Trophoblast cell (in vitro differentiated cells and primary cell): ENCODE measurements at regions not wholly inside any gene's neighbourhood (a gene's known extent, or its start where the extent isn't known, plus 50 kb on each side); places are given as distances from the start of the nearest gene placed in this dataset.

Experiments used
- DNase-seq, 2 donors: peaks; one replicate each; pipeline ENCODE4 v3.0.0-alpha.2; 2016
- H2AFZ ChIP-seq: 2 replicates; pipeline ENCODE4 v1.6.1; 2013; ENCODE audit warnings: low read length, moderate library complexity, mild to moderate bottlenecking; ENCODE audit not compliant: insufficient read depth, poor library complexity
- H2AK5ac ChIP-seq: 2 replicates; pipeline ENCODE4 v1.6.1; 2013; ENCODE audit warnings: mild to moderate bottlenecking, low read length
- H2BK120ac ChIP-seq: 2 replicates; pipeline ENCODE4 v1.6.1; 2013; ENCODE audit warnings: low read length, mild to moderate bottlenecking, moderate library complexity; ENCODE audit not compliant: insufficient read depth, poor library complexity
- H2BK12ac ChIP-seq: 2 replicates; pipeline ENCODE4 v1.6.1; 2013; ENCODE audit warnings: mild to moderate bottlenecking, low read length, moderate library complexity
- H2BK5ac ChIP-seq: 2 replicates; pipeline ENCODE4 v1.6.1; 2013; ENCODE audit warnings: low read length, low read depth, moderate library complexity, mild to moderate bottlenecking; ENCODE audit not compliant: poor library complexity
- H3K14ac ChIP-seq: 2 replicates; pipeline ENCODE4 v1.6.1; 2013; ENCODE audit warnings: mild to moderate bottlenecking, low read length
- H3K18ac ChIP-seq: 2 replicates; pipeline ENCODE4 v1.6.1; 2013; ENCODE audit warnings: mild to moderate bottlenecking, low read length
- H3K23ac ChIP-seq: 2 replicates; pipeline ENCODE4 v1.6.1; 2013; ENCODE audit warnings: low read length
- H3K27ac ChIP-seq: 2 replicates; pipeline ENCODE4 v1.5.1; 2013; ENCODE audit warnings: low read depth, mild to moderate bottlenecking, inconsistent platforms, low read length, moderate library complexity
- H3K27me3 ChIP-seq: 2 replicates; pipeline ENCODE4 v1.6.1; 2013; ENCODE audit warnings: inconsistent platforms, mild to moderate bottlenecking, low read length, moderate library complexity; ENCODE audit not compliant: insufficient read depth
- H3K36me3 ChIP-seq, 2 experiments: 1 replicate in 1 of 2; 2 replicates in 1 of 2; pipeline ENCODE4 v1.6.1; 2013; ENCODE audit warnings: low read length in 2 of 2, mild to moderate bottlenecking in 2 of 2, moderate library complexity in 1 of 2; ENCODE audit not compliant: insufficient read depth in 2 of 2, control insufficient read depth in 1 of 2
- H3K4ac ChIP-seq: 2 replicates; pipeline ENCODE4 v1.6.1; 2013; ENCODE audit warnings: low read depth, mild to moderate bottlenecking, low read length, moderate library complexity
- H3K4me1 ChIP-seq, 2 experiments: 1 replicate in 1 of 2; 2 replicates in 1 of 2; pipeline ENCODE4 v1.6.1; 2013; ENCODE audit warnings: low read length in 2 of 2, mild to moderate bottlenecking in 2 of 2, moderate library complexity in 1 of 2; ENCODE audit not compliant: insufficient read depth in 2 of 2, control insufficient read depth in 1 of 2
- H3K4me2 ChIP-seq: 2 replicates; pipeline ENCODE4 v1.6.1; 2013; ENCODE audit warnings: inconsistent platforms, mild to moderate bottlenecking, low read length, moderate library complexity
- H3K4me3 ChIP-seq: 2 replicates; pipeline ENCODE4 v1.5.1; 2013; ENCODE audit warnings: mild to moderate bottlenecking, low read depth, low read length, inconsistent platforms
- H3K79me1 ChIP-seq: one replicate; pipeline ENCODE4 v1.6.1; 2013; ENCODE audit warnings: low read length
- H3K79me2 ChIP-seq: 2 replicates; pipeline ENCODE4 v1.6.1; 2013; ENCODE audit warnings: low read length, mild to moderate bottlenecking; ENCODE audit not compliant: control insufficient read depth, insufficient read depth, poor library complexity
- H3K9ac ChIP-seq: 2 replicates; pipeline ENCODE4 v1.6.1; 2013; ENCODE audit warnings: mild to moderate bottlenecking, low read length
- H3K9me3 ChIP-seq: 2 replicates; pipeline ENCODE4 v1.6.1; 2013; ENCODE audit warnings: low read depth, mild to moderate bottlenecking, control low read depth, inconsistent platforms, low read length; ENCODE audit not compliant: insufficient read depth
- H4K12ac ChIP-seq: 2 replicates; pipeline ENCODE4 v1.6.1; 2013; ENCODE audit warnings: low read depth, mild to moderate bottlenecking, low read length, moderate library complexity
- H4K8ac ChIP-seq: 2 replicates; pipeline ENCODE4 v1.6.1; 2013; ENCODE audit warnings: low read depth, mild to moderate bottlenecking, low read length, moderate library complexity
- H4K91ac ChIP-seq: one replicate; pipeline ENCODE4 v1.6.1; 2013; ENCODE audit warnings: low read depth, mild to moderate bottlenecking, low read length, moderate library complexity
- WGBS: extraction: QIAGEN DNeasy Blood & Tissue Kit; methylation state at CpG from one replicate; pipeline ENCODE4 v1.1.7; 2013; ENCODE audit warnings: missing lambda C conversion rate; ENCODE audit not compliant: insufficient read length, insufficient coverage; ENCODE audit errors: extremely low coverage; 5-methylcytosine and 5-hydroxymethylcytosine counted together

- Histone ChIP-seq H4K8ac (no peak overlapping the region), H2AFZ (no peak overlapping the region), H3K14ac (no peak overlapping the region), H3K18ac (no peak overlapping the region), H3K79me1 (no peaks in the 10 kb centered on the region), H3K27ac (no peak overlapping the region), H3K4me1 (no peaks in the 10 kb centered on the region), H3K27me3 (no peaks in the 10 kb centered on the region), H3K9ac (no peak overlapping the region), H3K36me3 (no peaks in the 10 kb centered on the region), H2BK12ac (no peak overlapping the region), H3K4ac (no peak overlapping the region), H2BK120ac (no peak overlapping the region), H2AK5ac (no peak overlapping the region), H3K23ac (no peak overlapping the region), H4K12ac (no peak overlapping the region), H3K4me2 (no peak overlapping the region), H4K91ac (no peak overlapping the region), H3K9me3 (peaks cover 3% of the 10 kb centered on the region), H3K4me3 (no peak overlapping the region), H3K79me2 (no peaks in the 10 kb centered on the region), H2BK5ac (no peak overlapping the region)
- DNase-seq = no peak
- no CpG with 5 or more reads among the region's 7 CpGs for WGBS
Observed at GRCh38 chr10:2456834-2457233, 610.5 kb upstream of the PFKP start.

GRCh38 chr10:2445370-2445769 lies 622.0 kb upstream of the PFKP start:
- WGBS = no CpG with 5 or more reads among the region's 10 CpGs
- no peak overlapping the region for H3K23ac ChIP-seq
- no peak overlapping the region for H4K91ac ChIP-seq
- H2BK12ac ChIP-seq = no peak overlapping the region
- H2AK5ac ChIP-seq = no peak overlapping the region
- H2BK120ac ChIP-seq = no peak overlapping the region
- H3K27ac ChIP-seq = no peak overlapping the region
- no peak overlapping the region for H3K4me3 ChIP-seq
- no peak overlapping the region for H3K4me2 ChIP-seq
- peaks cover 2% of the 10 kb centered on the region for H3K9me3 ChIP-seq
- no peak overlapping the region for H2BK5ac ChIP-seq
- no peak overlapping the region for H3K9ac ChIP-seq
- no peak for DNase-seq
- H3K4ac ChIP-seq = no peak overlapping the region
- H4K12ac ChIP-seq = no peak overlapping the region
- no peaks in the 10 kb centered on the region for H3K79me2 ChIP-seq
- H3K27me3 ChIP-seq = no peaks in the 10 kb centered on the region
- no peak overlapping the region for H3K14ac ChIP-seq
- no peak overlapping the region for H2AFZ ChIP-seq
- H3K79me1 ChIP-seq = no peaks in the 10 kb centered on the region
- H3K4me1 ChIP-seq = no peaks in the 10 kb centered on the region
- H3K18ac ChIP-seq = no peak overlapping the region
- no peak overlapping the region for H4K8ac ChIP-seq
- no peaks in the 10 kb centered on the region for H3K36me3 ChIP-seq

- H3K9ac ChIP-seq = no peak overlapping the region
- H4K8ac ChIP-seq = no peak overlapping the region
- H2AK5ac ChIP-seq = no peak overlapping the region
- no peak overlapping the region for H2BK5ac ChIP-seq
- no peak for DNase-seq
- no peaks in the 10 kb centered on the region for H3K27me3 ChIP-seq
- no peaks in the 10 kb centered on the region for H3K79me2 ChIP-seq
- no CpG with 5 or more reads among the region's 4 CpGs for WGBS
- no peak overlapping the region for H2BK12ac ChIP-seq
- H3K4me3 ChIP-seq = no peak overlapping the region
- peaks cover under 1% of the 10 kb centered on the region for H3K9me3 ChIP-seq
- H3K4ac ChIP-seq = no peak overlapping the region
- no peak overlapping the region for H2AFZ ChIP-seq
- H3K14ac ChIP-seq = no peak overlapping the region
- H4K91ac ChIP-seq = no peak overlapping the region
- no peaks in the 10 kb centered on the region for H3K79me1 ChIP-seq
- no peak overlapping the region for H3K18ac ChIP-seq
- no peak overlapping the region for H3K23ac ChIP-seq
- no peaks in the 10 kb centered on the region for H3K4me1 ChIP-seq
- no peak overlapping the region for H2BK120ac ChIP-seq
- no peak overlapping the region for H4K12ac ChIP-seq
- H3K36me3 ChIP-seq = no peaks in the 10 kb centered on the region
- H3K27ac ChIP-seq = no peak overlapping the region
- no peak overlapping the region for H3K4me2 ChIP-seq
Observed at GRCh38 chr10:2439983-2440382, 627.4 kb upstream of the PFKP start.

GRCh38 chr10:2439000-2439399 lies 628.3 kb upstream of the PFKP start:
- H2BK5ac ChIP-seq = no peak overlapping the region
- peak overlapping the region; percentile 52 for H3K9ac ChIP-seq
- H2AK5ac ChIP-seq = no peak overlapping the region
- H4K12ac ChIP-seq = no peak overlapping the region
- H3K9me3 ChIP-seq = peaks cover 2% of the 10 kb centered on the region
- no peak overlapping the region for H3K14ac ChIP-seq
- no peak overlapping the region for H3K4me2 ChIP-seq
- H2BK120ac ChIP-seq = no peak overlapping the region
- no peak overlapping the region for H3K27ac ChIP-seq
- no peak for DNase-seq
- no peak overlapping the region for H3K4me3 ChIP-seq
- no CpG with 5 or more reads among the region's 8 CpGs for WGBS
- no peaks in the 10 kb centered on the region for H3K79me2 ChIP-seq
- H3K27me3 ChIP-seq = no peaks in the 10 kb centered on the region
- no peaks in the 10 kb centered on the region for H3K79me1 ChIP-seq
- no peaks in the 10 kb centered on the region for H3K36me3 ChIP-seq
- H4K8ac ChIP-seq = no peak overlapping the region
- H3K18ac ChIP-seq = no peak overlapping the region
- H3K4me1 ChIP-seq = no peaks in the 10 kb centered on the region
- no peak overlapping the region for H3K23ac ChIP-seq
- no peak overlapping the region for H2AFZ ChIP-seq
- no peak overlapping the region for H2BK12ac ChIP-seq
- no peak overlapping the region for H4K91ac ChIP-seq
- H3K4ac ChIP-seq = no peak overlapping the region
